Naive B cell (primary cell): ENCODE measurements at regions not wholly inside any gene's neighbourhood (a gene's known extent, or its start where the extent isn't known, plus 50 kb on each side); places are given as distances from the start of the nearest gene placed in this dataset.
"Not testable (repeated sequence)": the region's sequence is repeated elsewhere in the genome, so short reads cannot be mapped to it uniquely, and the experiment has no call there.

Source experiments
- ATAC-seq, 2 donors: fragments of 150-1000 bp; cut with Tn5 transposase; 2 replicates each; pipeline ENCODE4 v1.10.0; 2021; ENCODE audit warnings: low read depth in 2 of 2, mild to moderate bottlenecking in 2 of 2, moderate library complexity in 2 of 2
- DNase-seq: peaks from one replicate; pipeline ENCODE4 v3.0.0; 2022
- H3K27ac Mint-ChIP-seq, 6 donors: one replicate each; pipeline ENCODE4 v1.8.0; 2020 to 2022; ENCODE audit warnings: mild to moderate bottlenecking in 6 of 6, mixed read lengths in 6 of 6, moderate library complexity in 5 of 6, inconsistent platforms in 2 of 6
- H3K27me3 Mint-ChIP-seq, 3 donors: one replicate each; pipeline ENCODE4 v1.8.0; 2021 to 2022; ENCODE audit warnings: mixed read lengths in 3 of 3, mild to moderate bottlenecking in 1 of 3
- H3K36me3 Mint-ChIP-seq, 2 donors: one replicate each; pipeline ENCODE4 v1.8.0; 2020 to 2022; ENCODE audit warnings: mixed read lengths in 2 of 2, inconsistent platforms in 1 of 2, mild to moderate bottlenecking in 1 of 2
- H3K4me1 Mint-ChIP-seq, 3 donors: one replicate each; pipeline ENCODE4 v1.8.0; 2020 to 2022; ENCODE audit warnings: mixed read lengths in 3 of 3, inconsistent platforms in 1 of 3, mild to moderate bottlenecking in 1 of 3, moderate library complexity in 1 of 3
- H3K4me3 Mint-ChIP-seq, 8 donors: one replicate each; pipeline ENCODE4 v1.8.0; 2020 to 2022; ENCODE audit warnings: mild to moderate bottlenecking in 8 of 8, mixed read lengths in 8 of 8, moderate library complexity in 8 of 8, inconsistent platforms in 2 of 8
- H3K9me3 Mint-ChIP-seq, 7 donors: one replicate each; pipeline ENCODE4 v1.8.0; 2020 to 2022; ENCODE audit warnings: mixed read lengths in 7 of 7, mild to moderate bottlenecking in 5 of 7, inconsistent platforms in 2 of 7, moderate library complexity in 1 of 7

DNA sequence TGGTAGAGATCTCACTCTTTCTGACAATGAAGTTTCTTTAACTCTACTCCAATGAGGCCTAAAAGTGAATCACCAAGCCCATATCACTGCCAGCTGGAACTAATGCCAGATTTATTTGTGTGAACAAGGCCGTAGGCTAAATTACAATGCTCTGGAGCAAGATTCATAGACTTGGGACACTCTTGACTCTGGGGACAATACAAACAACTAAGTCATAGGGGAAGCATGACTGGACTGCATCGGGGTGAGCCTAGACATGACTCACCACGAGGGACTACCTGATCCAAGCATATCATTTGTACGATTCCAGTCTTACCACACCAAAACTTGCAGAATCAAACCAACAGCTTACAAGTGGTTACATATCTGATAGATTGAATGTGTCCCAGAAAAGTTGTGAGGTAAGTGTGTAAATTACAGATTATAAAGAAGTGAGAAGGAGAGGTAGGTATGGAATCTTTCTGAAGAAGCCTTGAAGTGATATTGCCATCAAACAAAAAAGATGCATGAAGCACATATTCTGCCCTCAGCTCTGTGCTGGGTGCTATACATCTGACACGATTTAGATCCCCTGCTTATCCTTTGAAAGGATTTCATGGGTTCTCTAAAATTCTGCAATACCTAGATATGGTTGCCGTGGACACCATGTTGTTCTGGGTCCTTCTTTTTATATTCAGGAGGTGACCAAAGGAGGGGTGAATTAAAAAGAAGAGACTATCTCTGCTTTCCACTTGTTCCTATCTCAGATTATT, 199.3 kb upstream of the PDE4D start:
- H3K27ac Mint-ChIP-seq, result no peak overlapping the region
- no peak overlapping the region for H3K4me3 Mint-ChIP-seq
- H3K36me3 Mint-ChIP-seq, result peaks cover 8 to 10% of the 10 kb centered on the region in 2 donors
- no peaks in the 10 kb centered on the region for H3K27me3 Mint-ChIP-seq
- ATAC-seq (no peak), DNase-seq (no peak)
- H3K4me1 Mint-ChIP-seq, result no peaks in the 10 kb centered on the region
- peaks cover 0 to 23% (median 10%) of the 10 kb centered on the region in 7 donors for H3K9me3 Mint-ChIP-seq

- ATAC-seq, result no peak
- peaks cover 12 to 70% (median 30%) of the 10 kb centered on the region in 7 donors for H3K9me3 Mint-ChIP-seq
Observed at GRCh38 chr5:60086583-60086982, 193.1 kb upstream of the PDE4D start.

DNA sequence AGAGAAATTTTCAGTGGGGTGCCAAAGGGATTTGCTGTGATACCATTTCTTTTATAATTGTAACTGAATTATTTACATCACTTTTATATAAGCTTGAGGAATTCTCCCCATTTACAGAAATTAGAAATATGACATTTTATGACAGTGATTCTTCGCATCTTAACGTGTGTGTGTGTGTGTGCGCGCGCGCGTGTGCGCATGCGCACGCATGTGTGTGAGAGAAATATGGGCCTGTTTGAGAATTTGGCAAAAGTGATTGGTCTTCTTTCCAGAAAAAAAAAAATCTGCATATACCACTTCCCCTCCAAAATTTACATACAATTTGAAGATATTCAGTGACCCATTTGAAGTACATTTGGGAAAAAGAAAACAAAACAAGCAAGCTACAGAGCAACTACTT, 190.7 kb upstream of the PDE4D start:
- ATAC-seq, result no peak
- H3K27me3 Mint-ChIP-seq, result no peaks in the 10 kb centered on the region
- no peaks in the 10 kb centered on the region for H3K4me1 Mint-ChIP-seq
- peaks cover 23 to 51% of the 10 kb centered on the region in 2 donors for H3K36me3 Mint-ChIP-seq
- DNase-seq, result no peak
- no peak overlapping the region for H3K27ac Mint-ChIP-seq
- H3K4me3 Mint-ChIP-seq, result no peak overlapping the region
- H3K9me3 Mint-ChIP-seq, result peaks cover 19 to 80% (median 37%) of the 10 kb centered on the region in 7 donors

More at GRCh38 chr5:60086583-60086982, 193.1 kb upstream of the PDE4D start:
- H3K36me3 Mint-ChIP-seq, result peaks cover 23 to 32% of the 10 kb centered on the region in 2 donors
- H3K27me3 Mint-ChIP-seq, result no peaks in the 10 kb centered on the region
- no peak overlapping the region for H3K4me3 Mint-ChIP-seq
- H3K27ac Mint-ChIP-seq, result no peak overlapping the region
- DNase-seq, result no peak
- H3K4me1 Mint-ChIP-seq, result no peaks in the 10 kb centered on the region

GRCh38 chr5:60077292-60077691, 183.8 kb upstream of the PDE4D start:
- no peaks in the 10 kb centered on the region for H3K27me3 Mint-ChIP-seq
- H3K4me1 Mint-ChIP-seq, result no peaks in the 10 kb centered on the region
- peaks cover 31 to 74% (median 56%) of the 10 kb centered on the region in 7 donors for H3K9me3 Mint-ChIP-seq
- DNase-seq (no peak), ATAC-seq (no peak)
- H3K36me3 Mint-ChIP-seq, result peaks cover 4 to 51% of the 10 kb centered on the region in 2 donors
- H3K4me3 Mint-ChIP-seq, result peak overlapping the region in 1 of 8 donors; percentile 54
- no peak overlapping the region for H3K27ac Mint-ChIP-seq

DNA sequence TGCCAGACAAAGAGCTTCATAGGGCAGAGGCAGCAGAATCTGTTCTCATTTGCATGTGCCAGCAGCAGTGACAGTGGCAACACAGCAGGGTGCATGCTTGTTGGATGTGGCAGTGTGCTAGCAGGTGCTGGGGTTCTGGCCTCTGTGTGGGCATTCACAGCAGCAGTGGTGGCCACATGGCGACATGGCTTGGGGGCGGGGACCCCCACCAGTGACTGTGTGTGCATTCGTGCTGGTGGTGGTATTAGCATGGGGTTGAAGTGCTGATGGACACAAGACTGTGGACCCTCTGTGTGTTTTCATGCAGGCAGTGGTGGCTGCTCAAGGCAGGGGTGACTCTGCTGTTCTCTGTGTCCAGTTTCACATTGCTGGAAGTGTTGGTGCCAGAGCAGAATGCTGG, 183.2 kb upstream of the PDE4D start:
- ATAC-seq, result no peak
- no peak overlapping the region for H3K27ac Mint-ChIP-seq
- H3K9me3 Mint-ChIP-seq, result peaks cover 31 to 74% (median 57%) of the 10 kb centered on the region in 7 donors
- H3K4me3 Mint-ChIP-seq, result peak overlapping the region in 1 of 8 donors; percentile 54
- H3K36me3 Mint-ChIP-seq, result peaks cover 5 to 50% of the 10 kb centered on the region in 2 donors
- no peak for DNase-seq
- no peaks in the 10 kb centered on the region for H3K4me1 Mint-ChIP-seq
- H3K27me3 Mint-ChIP-seq, result no peaks in the 10 kb centered on the region

GRCh38 chr5:60066502-60066901, 173.0 kb upstream of the PDE4D start:
- H3K36me3 Mint-ChIP-seq, result no peaks in the 10 kb centered on the region
- DNase-seq (no peak), ATAC-seq (no peak)
- H3K27me3 Mint-ChIP-seq, result no peaks in the 10 kb centered on the region
- no peak overlapping the region for H3K27ac Mint-ChIP-seq
- no peaks in the 10 kb centered on the region for H3K4me1 Mint-ChIP-seq
- no peak overlapping the region for H3K4me3 Mint-ChIP-seq
- H3K9me3 Mint-ChIP-seq, result peaks cover 2 to 14% (median 9%) of the 10 kb centered on the region in 7 donors

DNA sequence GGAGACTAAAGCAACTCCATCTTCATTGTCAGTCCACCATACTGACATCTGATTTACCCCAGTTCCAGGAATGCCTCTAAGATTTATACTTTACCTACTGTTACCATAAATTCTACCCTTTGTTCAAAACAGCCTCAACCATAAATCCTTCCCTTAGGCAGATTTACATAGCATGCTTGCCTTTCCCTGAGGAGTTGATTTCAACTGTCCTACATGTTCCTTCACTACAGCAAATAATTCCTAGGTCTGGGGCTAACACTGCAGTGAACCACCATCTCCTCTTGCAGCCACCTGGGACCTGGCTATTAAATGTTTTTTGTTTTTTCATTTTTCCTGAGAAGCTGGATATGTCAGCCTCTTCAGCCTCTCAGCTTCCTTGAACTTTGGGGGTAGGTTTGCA, 166.9 kb upstream of the PDE4D start:
- peaks cover 0 to 14% (median 2%) of the 10 kb centered on the region in 7 donors for H3K9me3 Mint-ChIP-seq
- H3K27ac Mint-ChIP-seq, result no peak overlapping the region
- no peak overlapping the region for H3K4me3 Mint-ChIP-seq
- ATAC-seq (no peak), DNase-seq (no peak)
- no peaks in the 10 kb centered on the region for H3K4me1 Mint-ChIP-seq
- H3K27me3 Mint-ChIP-seq, result no peaks in the 10 kb centered on the region
- H3K36me3 Mint-ChIP-seq, result no peaks in the 10 kb centered on the region

DNA sequence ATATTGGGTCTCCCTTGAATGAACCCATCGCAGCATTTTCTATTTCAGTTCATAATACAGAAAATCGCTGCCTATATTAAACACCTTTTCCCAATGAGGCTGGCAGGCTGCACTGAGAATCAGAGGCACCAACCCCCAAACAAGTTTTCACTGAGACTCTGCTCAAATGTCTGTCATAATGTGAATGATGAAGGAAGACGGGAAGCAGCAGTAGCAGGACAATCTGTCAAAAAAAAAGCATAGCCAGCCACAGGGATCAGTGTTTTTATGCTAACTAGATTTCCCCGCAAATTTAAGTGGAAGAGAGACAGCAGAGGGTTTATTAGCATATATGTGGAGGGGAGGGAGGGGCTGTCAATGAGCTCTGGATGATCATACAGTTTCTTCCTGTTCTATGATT, 162.7 kb upstream of the PDE4D start:
- ATAC-seq (no peak), DNase-seq (no peak)
- Mint-ChIP-seq H3K4me3 (no peak overlapping the region), H3K9me3 (peaks cover 4 to 29% (median 19%) of the 10 kb centered on the region in 7 donors), H3K36me3 (peaks cover 0 to 6% of the 10 kb centered on the region in 2 donors), H3K27me3 (peaks cover 0 to 5% (median 0%) of the 10 kb centered on the region in 3 donors), H3K4me1 (no peaks in the 10 kb centered on the region), H3K27ac (no peak overlapping the region)

DNA sequence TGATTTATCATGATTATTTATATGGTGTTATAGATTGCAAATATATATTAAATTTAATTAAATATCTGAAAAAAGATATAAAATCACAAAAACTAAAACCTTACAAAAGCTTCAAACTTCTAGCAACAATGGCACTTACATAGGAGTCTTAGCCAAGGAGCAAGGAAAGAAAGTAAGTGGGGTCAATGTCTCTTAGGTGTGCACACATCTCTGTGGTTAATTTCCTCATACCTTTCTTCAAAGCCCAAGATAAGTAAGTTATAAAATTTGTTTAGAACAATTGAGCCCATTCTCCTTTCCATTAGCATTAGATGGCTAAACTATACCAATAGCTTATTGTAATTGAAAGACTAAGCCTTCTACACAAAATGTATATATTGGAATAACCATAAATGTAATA, 161.6 kb upstream of the PDE4D start:
- H3K36me3 Mint-ChIP-seq, result peaks cover 0 to 16% of the 10 kb centered on the region in 2 donors
- no peak overlapping the region for H3K27ac Mint-ChIP-seq
- DNase-seq (no peak), ATAC-seq (no peak)
- peaks cover 0 to 6% (median 0%) of the 10 kb centered on the region in 3 donors for H3K27me3 Mint-ChIP-seq
- H3K4me3 Mint-ChIP-seq, result no peak overlapping the region
- H3K4me1 Mint-ChIP-seq, result no peaks in the 10 kb centered on the region
- H3K9me3 Mint-ChIP-seq, result peaks cover 9 to 38% (median 25%) of the 10 kb centered on the region in 7 donors

GRCh38 chr5:60041996-60042664, 148.6 kb upstream of the PDE4D start:
- H3K9me3 Mint-ChIP-seq, ATAC-seq, DNase-seq, H3K36me3 Mint-ChIP-seq, H3K27me3 Mint-ChIP-seq, H3K4me1 Mint-ChIP-seq: not testable (repeated sequence)
- Mint-ChIP-seq H3K27ac (peak overlapping the region in 1 of 6 donors; percentile 56), H3K4me3 (peak overlapping the region in 1 of 8 donors; percentile 57)

DNA sequence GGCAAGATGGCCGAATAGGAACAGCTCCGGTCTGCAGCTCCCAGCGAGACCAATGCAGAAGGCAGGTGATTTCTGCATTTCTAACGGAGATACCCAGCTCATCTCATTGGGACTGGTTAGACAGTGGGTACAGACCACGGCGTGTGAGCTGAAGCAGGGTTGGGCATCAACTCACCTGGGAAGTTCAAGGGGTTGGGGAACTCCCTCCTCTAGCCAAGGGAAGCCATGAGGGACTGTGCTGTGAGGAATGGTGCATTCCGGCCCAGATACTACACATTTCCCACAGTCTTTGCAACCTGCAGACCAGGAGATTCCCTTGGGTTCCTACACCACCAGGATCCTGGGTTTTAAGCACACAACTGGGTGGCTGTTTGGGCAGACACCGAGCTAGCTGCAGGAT, 148.0 kb upstream of the PDE4D start:
- DNase-seq, H3K4me1 Mint-ChIP-seq, H3K27me3 Mint-ChIP-seq, H3K4me3 Mint-ChIP-seq, H3K27ac Mint-ChIP-seq, H3K9me3 Mint-ChIP-seq, ATAC-seq, H3K36me3 Mint-ChIP-seq: not testable (repeated sequence)

- ATAC-seq (no peak), DNase-seq (no peak)
- Mint-ChIP-seq H3K27ac (no peak overlapping the region), H3K4me1 (no peaks in the 10 kb centered on the region), H3K36me3 (no peaks in the 10 kb centered on the region), H3K27me3 (no peaks in the 10 kb centered on the region), H3K9me3 (peaks cover 0 to 5% (median 2%) of the 10 kb centered on the region in 7 donors), H3K4me3 (no peak overlapping the region)
Observed at GRCh38 chr5:60036192-60036938, 142.8 kb upstream of the PDE4D start.

DNA sequence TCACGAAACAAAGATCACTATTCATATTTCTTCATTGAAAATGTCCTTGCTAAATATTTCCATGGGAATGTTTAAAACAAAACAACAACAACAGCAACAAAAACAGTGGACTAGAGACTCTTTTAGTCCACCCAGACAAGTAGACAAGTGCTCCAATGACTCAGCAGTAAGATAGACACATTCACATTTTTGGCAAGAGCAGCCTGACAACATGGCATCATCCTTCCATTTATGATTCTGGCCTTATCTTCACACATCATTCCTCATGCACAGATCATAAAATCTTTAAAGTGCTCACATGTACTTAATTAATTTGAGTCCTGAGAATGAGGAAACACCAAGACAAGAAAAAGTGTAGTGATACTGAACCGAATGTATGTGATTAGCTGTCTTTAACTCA, 132.6 kb upstream of the PDE4D start:
- H3K9me3 Mint-ChIP-seq, result no peaks in the 10 kb centered on the region
- no peaks in the 10 kb centered on the region for H3K4me1 Mint-ChIP-seq
- DNase-seq (no peak), ATAC-seq (no peak)
- H3K27ac Mint-ChIP-seq, result no peak overlapping the region
- no peak overlapping the region for H3K4me3 Mint-ChIP-seq
- H3K36me3 Mint-ChIP-seq, result no peaks in the 10 kb centered on the region
- no peaks in the 10 kb centered on the region for H3K27me3 Mint-ChIP-seq
